ENCODE measurements at regions not wholly inside any gene's neighbourhood (a gene's known extent, or its start where the extent isn't known, plus 50 kb on each side); places are given as distances from the start of the nearest gene placed in this dataset.
"Not testable (repeated sequence)": the region's sequence is repeated elsewhere in the genome, so short reads cannot be mapped to it uniquely, and the experiment has no call there.

- not testable (repeated sequence) for H3K9me3 ChIP-seq, DNase-seq, H3K27me3 ChIP-seq, H3K4me3 ChIP-seq, H3K36me3 ChIP-seq
Measured at GRCh38 chr9:62119656-62120055, 929.8 kb downstream of the SPATA31A7 start.

GRCh38 chr9:62125631-62126611 is 936.1 kb downstream of the SPATA31A7 start:
- H3K9me3 ChIP-seq, result not testable (repeated sequence)

GRCh38 chr9:62135022-62135421 is 945.2 kb downstream of the SPATA31A7 start:
- not testable (repeated sequence) for H3K4me3 ChIP-seq, H3K36me3 ChIP-seq, H3K27me3 ChIP-seq, H3K9me3 ChIP-seq, DNase-seq

More at GRCh38 chr9:62125631-62126611, 936.1 kb downstream of the SPATA31A7 start:
- H3K36me3 ChIP-seq, DNase-seq, H3K27me3 ChIP-seq, H3K4me3 ChIP-seq: not testable (repeated sequence)

- not testable (repeated sequence) for H3K36me3 ChIP-seq, H3K9me3 ChIP-seq, H3K27me3 ChIP-seq, DNase-seq, H3K4me3 ChIP-seq
Measured at GRCh38 chr9:62145648-62146047, 955.8 kb downstream of the SPATA31A7 start.

Measured in MG63 (cell line).